GM10248 (cell line): ENCODE measurements at regions not wholly inside any gene's neighbourhood (a gene's known extent, or its start where the extent isn't known, plus 50 kb on each side); places are given as distances from the start of the nearest gene placed in this dataset.
"Not testable (repeated sequence)": the region's sequence is repeated elsewhere in the genome, so short reads cannot be mapped to it uniquely, and the experiment has no call there.

Experiments
- CTCF ChIA-PET: fragments of 300-600 bp; sonication (Branson Sonifier 250); formaldehyde crosslinking; extraction: SDS; loops from one replicate; lab custom pipeline; 2021; ENCODE audit warnings: antibody characterized with exemption; lab: Yijun Ruan, JAX
- POLR2A ChIA-PET: fragments of 350-650 bp; sonication (Branson Sonifier 250); formaldehyde crosslinking; extraction: SDS; loops from one replicate; lab custom pipeline; 2020; ENCODE audit warnings: antibody characterized with exemption; lab: Yijun Ruan, JAX
- DNase-seq: peaks from one replicate; pipeline ENCODE4 v3.0.0; 2012; ENCODE audit errors: extremely low spot score
- CTCF ChIP-seq: IDR thresholded peaks from 2 replicates; pipeline ENCODE4 v1.5.1; 2012; ENCODE audit warnings: mild to moderate bottlenecking, low read depth; ENCODE audit errors: extremely low read depth, missing control alignments, control extremely low read depth

- no peak for DNase-seq
- TF ChIP-seq CTCF, result no peak
- CTCF ChIA-PET, result no interaction called here
- POLR2A ChIA-PET, result no interaction called here
Measured at GRCh38 chr13:22883956-22884355, 296.8 kb upstream of the SGCG start.

- DNase-seq, POLR2A ChIA-PET: not testable (repeated sequence)
- CTCF ChIA-PET, result interaction anchor here (1.1 to 1.8 kb wide), 2 partner anchors 9 to 23 kb away, joined by 3 to 4 read pairs; no protein-coding TSS in a partner anchor
Measured at GRCh38 chr13:22886061-22886460, 294.7 kb upstream of the SGCG start.

- POLR2A ChIA-PET, DNase-seq, CTCF ChIA-PET: not testable (repeated sequence)
Measured at GRCh38 chr13:22889376-22889775, 291.4 kb upstream of the SGCG start.

- no peak for TF ChIP-seq CTCF
- ChIA-PET CTCF (no interaction called here), POLR2A (no interaction called here)
- no peak for DNase-seq
Measured at GRCh38 chr13:22893204-22893603, 287.6 kb upstream of the SGCG start.

GRCh38 chr13:22893777-22894176 lies 287.0 kb upstream of the SGCG start:
- TF ChIP-seq CTCF, result no peak
- DNase-seq, result no peak
- ChIA-PET CTCF (no interaction called here), POLR2A (no interaction called here)

- no peak for TF ChIP-seq CTCF
- ChIA-PET POLR2A (no interaction called here), CTCF (no interaction called here)
- DNase-seq, result no peak
Measured at GRCh38 chr13:22897571-22898314, 283.0 kb upstream of the SGCG start.

GRCh38 chr13:22900416-22900951 lies 280.3 kb upstream of the SGCG start:
- POLR2A ChIA-PET, CTCF ChIA-PET, DNase-seq: not testable (repeated sequence)

- POLR2A ChIA-PET, result no interaction called here
- CTCF ChIA-PET, result no interaction called here
- no peak for DNase-seq
- TF ChIP-seq CTCF, result no peak
Measured at GRCh38 chr13:22903301-22903700, 277.5 kb upstream of the SGCG start.
